Heart left ventricle (tissue), 13 donors: ENCODE measurements at regions not wholly inside any gene's neighbourhood (a gene's known extent, or its start where the extent isn't known, plus 50 kb on each side); places are given as distances from the start of the nearest gene placed in this dataset.

ENCODE experiments used
- CTCF ChIP-seq, 12 donors: fragments of 200-600 bp; sonication (generic) in 4 of 12; IDR thresholded peaks; one replicate each; pipeline versions ENCODE4 v1.5.0 to v1.8.0; 2018 to 2022; ENCODE audit warnings: antibody characterized with exemption in 12 of 12, mild to moderate bottlenecking in 5 of 12
- POLR2A ChIP-seq, 2 donors: fragments of 450-650 bp; IDR thresholded peaks; one replicate each; pipeline ENCODE4 v1.6.1; 2017; ENCODE audit warnings: antibody characterized with exemption in 2 of 2, mild to moderate bottlenecking in 2 of 2, moderate library complexity in 2 of 2
- donor health status: ischemic (EF 13 %, LVEDD 7.1; RV severe dilation, severe dysfunction).
- donor health status: DM: no; HTN: yes; CAD: no.
- donor health status: DM: no; HTN: no; CAD: no.
- donor health status: ischemic (EF 25% LVEDD 6.9; RV normal size, moderate dysfunction).
- donor health status: ischemic (EF 25% LVEDD 5.7; RV mildly dilated, moderate dysfunction).
- donor health status: ischemic (EF 35%, LVEDD 5.7; RV mildly dilated, moderate dysfunction).
- donor health status: nonischemic (EF 11% LVEDD 7.7; RV severe dilation, severe dysfunction).
- donor health status: DM: yes; HTN: yes; CAD: no.
- donor health status: PGD.
- donor health status: ischemic (EF 29% LVEDD 5.4; RV normal size, mild dysfunction).
- donor health status: nonischemic (EF 23%, LVEDD 6.1; RV moderate dilation, normal function).

- TF ChIP-seq CTCF (IDR thresholded peaks at IDR 0.05) = no peak
- no peak for TF ChIP-seq POLR2A (IDR thresholded peaks at IDR 0.05)
These were observed 519.2 kb downstream of the ACTL7B start for GRCh38 chr9:108336575-108336974.
